Forelimb muscle (tissue), 1 donor: ENCODE measurements at regions not wholly inside any gene's neighbourhood (a gene's known extent, or its start where the extent isn't known, plus 50 kb on each side); places are given as distances from the start of the nearest gene placed in this dataset.
A peak's percentile ranks its signal among the peaks of the same experiment; 100 is the strongest.

Source experiments
- DNase-seq: peaks from one replicate; pipeline ENCODE4 v3.0.0-alpha.2; 2013; ENCODE audit warnings: low read depth

- DNase-seq: no peak
These were observed 122.0 kb upstream of the AHR start for GRCh38 chr7:17176371-17177032.

- no peak for DNase-seq
These were observed 119.9 kb upstream of the AHR start for GRCh38 chr7:17178545-17178944.

GRCh38 chr7:17181482-17181881 lies 117.0 kb upstream of the AHR start:
- DNase-seq: no peak

- no peak for DNase-seq
These were observed 114.7 kb upstream of the AHR start for GRCh38 chr7:17183630-17184328.

- DNase-seq: no peak
These were observed 113.4 kb upstream of the AHR start for GRCh38 chr7:17184805-17185689.

GRCh38 chr7:17185690-17186070 lies 112.8 kb upstream of the AHR start:
- peak; percentile 16 for DNase-seq

GRCh38 chr7:17186745-17187530 lies 111.5 kb upstream of the AHR start:
- DNase-seq: no peak

GRCh38 chr7:17194656-17195055 lies 103.8 kb upstream of the AHR start:
- DNase-seq: no peak

GRCh38 chr7:17195576-17195975 lies 102.9 kb upstream of the AHR start:
- DNase-seq: no peak

GRCh38 chr7:17205910-17206309 lies 92.5 kb upstream of the AHR start:
- DNase-seq: no peak

- no peak for DNase-seq
These were observed 92.0 kb upstream of the AHR start for GRCh38 chr7:17206349-17206905.

- no peak for DNase-seq
These were observed 91.2 kb upstream of the AHR start for GRCh38 chr7:17207220-17207619.

- no peak for DNase-seq
These were observed 89.4 kb upstream of the AHR start for GRCh38 chr7:17209101-17209500.

- no peak for DNase-seq
These were observed 87.1 kb upstream of the AHR start for GRCh38 chr7:17211307-17211836.

GRCh38 chr7:17212188-17212587 lies 86.3 kb upstream of the AHR start:
- DNase-seq: no peak

GRCh38 chr7:17227766-17228490 lies 70.5 kb upstream of the AHR start:
- no peak for DNase-seq

- no peak for DNase-seq
These were observed 69.2 kb upstream of the AHR start for GRCh38 chr7:17229228-17229627.

- no peak for DNase-seq
These were observed 68.2 kb upstream of the AHR start for GRCh38 chr7:17230099-17230807.

- DNase-seq: no peak
These were observed 64.8 kb upstream of the AHR start for GRCh38 chr7:17233603-17234002.

GRCh38 chr7:17234030-17234397 lies 64.4 kb upstream of the AHR start:
- no peak for DNase-seq
